Stomach (tissue), 8 donors: ENCODE measurements at regions not wholly inside any gene's neighbourhood (a gene's known extent, or its start where the extent isn't known, plus 50 kb on each side); places are given as distances from the start of the nearest gene placed in this dataset.

ENCODE experiments used
- DNase-seq, 2 donors: peaks; one replicate each; pipeline versions ENCODE4 v3.0.0 to v3.0.0-alpha.2; 2013 to 2019
- H3K27ac ChIP-seq, 5 donors: fragments of 200-600 bp in 4 of 5; sonication (generic) in 4 of 5; one replicate each; pipeline ENCODE4 v1.5.1; 2013 to 2019; ENCODE audit warnings: mild to moderate bottlenecking in 1 of 5, moderate library complexity in 1 of 5
- H3K27me3 ChIP-seq, 3 donors: fragments of 200-600 bp; sonication (generic); one replicate each; pipeline ENCODE4 v1.5.1; 2017 to 2019; ENCODE audit warnings: mixed run types in 1 of 3
- H3K36me3 ChIP-seq, 4 donors: fragments of 200-600 bp; sonication (generic); 1 replicate in 3 of 4; 2 replicates in 1 of 4; pipeline ENCODE4 v1.5.1; 2016 to 2019
- H3K4me1 ChIP-seq, 4 donors: fragments of 200-600 bp; sonication (generic); one replicate each; pipeline ENCODE4 v1.5.1; 2016 to 2019
- H3K4me3 ChIP-seq, 4 donors: fragments of 200-600 bp; sonication (generic) in 3 of 4; one replicate each; pipeline ENCODE4 v1.5.1; 2016 to 2019; ENCODE audit warnings: mild to moderate bottlenecking in 1 of 4
- H3K9me3 ChIP-seq, 4 donors: fragments of 200-600 bp; sonication (generic); one replicate each; pipeline ENCODE4 v1.5.1; 2016 to 2019
- EP300 ChIP-seq: sonication (generic); formaldehyde crosslinking; IDR thresholded peaks from one replicate; pipeline ENCODE4 v1.6.1; 2017; ENCODE audit warnings: antibody characterized with exemption
- POLR2A ChIP-seq, 4 donors: fragments of 450-650 bp; IDR thresholded peaks; one replicate each; pipeline ENCODE4 v1.6.1; 2016; ENCODE audit warnings: antibody characterized with exemption in 4 of 4, control low read depth in 2 of 4, mild to moderate bottlenecking in 1 of 4, moderate library complexity in 1 of 4
- POLR2AphosphoS5 ChIP-seq, 3 donors: sonication (generic); formaldehyde crosslinking; IDR thresholded peaks; one replicate each; pipeline ENCODE4 v1.6.1; 2016; ENCODE audit warnings: antibody characterized with exemption in 3 of 3
- WGBS, 5 donors: extraction: QIAGEN DNeasy Blood & Tissue Kit in 3 of 5; methylation state at CpG; one replicate each; pipeline versions ENCODE4 v1.1.5 to v1.1.7; 2013 to 2018; 5-methylcytosine and 5-hydroxymethylcytosine counted together
- intact Hi-C: fragments of 100-400 bp; cut with DNase I; formaldehyde crosslinking; loops from one replicate; pipeline ENCODE4 v1.15.1; 2023; ENCODE audit warnings: low total_unique reads
- TF ChIP-seq, protein P1 (sequence below), 7 experiments: fragments of 450-650 bp in 4 of 7; fragments of 200-600 bp in 3 of 7; sonication (generic) in 3 of 7; IDR thresholded peaks; one replicate each; pipeline ENCODE4 v1.5.1; 2016 to 2019; ENCODE audit warnings: antibody characterized with exemption in 7 of 7, control low read depth in 2 of 7, mild to moderate bottlenecking in 1 of 7
- donor health status: healthy with polysubstance abuse.
- donor health status: Bipolar disorder and iron deficiency.
- donor health status: healthy.

GRCh38 chr19:31205887-31206518, 143.2 kb downstream of the TSHZ3 start:
- Histone ChIP-seq H3K27ac (no peak overlapping the region), H3K36me3 (no peaks in the 10 kb centered on the region), H3K4me3 (no peak overlapping the region), H3K27me3 (peaks cover 0 to 16% (median 0%) of the 10 kb centered on the region in 3 donors), H3K9me3 (no peaks in the 10 kb centered on the region), H3K4me1 (no peaks in the 10 kb centered on the region)
- intact Hi-C loops = no loop called here
- DNase-seq = no peak
- WGBS, 5 donors = 80 to 91% (median 88%) methylated on average over 2 of the region's 2 CpGs
- TF ChIP-seq POLR2AphosphoS5 (IDR thresholded peaks at IDR 0.05) = no peak
- no peak for TF ChIP-seq EP300
- no peak for TF ChIP-seq POLR2A (IDR thresholded peaks at IDR 0.05)
- TF ChIP-seq, protein P1, sequence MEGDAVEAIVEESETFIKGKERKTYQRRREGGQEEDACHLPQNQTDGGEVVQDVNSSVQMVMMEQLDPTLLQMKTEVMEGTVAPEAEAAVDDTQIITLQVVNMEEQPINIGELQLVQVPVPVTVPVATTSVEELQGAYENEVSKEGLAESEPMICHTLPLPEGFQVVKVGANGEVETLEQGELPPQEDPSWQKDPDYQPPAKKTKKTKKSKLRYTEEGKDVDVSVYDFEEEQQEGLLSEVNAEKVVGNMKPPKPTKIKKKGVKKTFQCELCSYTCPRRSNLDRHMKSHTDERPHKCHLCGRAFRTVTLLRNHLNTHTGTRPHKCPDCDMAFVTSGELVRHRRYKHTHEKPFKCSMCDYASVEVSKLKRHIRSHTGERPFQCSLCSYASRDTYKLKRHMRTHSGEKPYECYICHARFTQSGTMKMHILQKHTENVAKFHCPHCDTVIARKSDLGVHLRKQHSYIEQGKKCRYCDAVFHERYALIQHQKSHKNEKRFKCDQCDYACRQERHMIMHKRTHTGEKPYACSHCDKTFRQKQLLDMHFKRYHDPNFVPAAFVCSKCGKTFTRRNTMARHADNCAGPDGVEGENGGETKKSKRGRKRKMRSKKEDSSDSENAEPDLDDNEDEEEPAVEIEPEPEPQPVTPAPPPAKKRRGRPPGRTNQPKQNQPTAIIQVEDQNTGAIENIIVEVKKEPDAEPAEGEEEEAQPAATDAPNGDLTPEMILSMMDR (IDR thresholded peaks at IDR 0.05) = no peak

- no peak for TF ChIP-seq POLR2AphosphoS5 (IDR thresholded peaks at IDR 0.05)
- TF ChIP-seq, protein P1 (IDR thresholded peaks at IDR 0.05) = no peak
- no peak for TF ChIP-seq EP300
- TF ChIP-seq POLR2A (IDR thresholded peaks at IDR 0.05) = no peak
- DNase-seq = no peak
- peaks cover 0 to 16% (median 0%) of the 10 kb centered on the region in 3 donors for H3K27me3 ChIP-seq
- WGBS, 5 donors = 55 to 81% (median 75%) methylated on average over 1 of the region's 1 CpG
- H3K9me3 ChIP-seq = no peaks in the 10 kb centered on the region
- H3K36me3 ChIP-seq = no peaks in the 10 kb centered on the region
- no peak overlapping the region for H3K4me3 ChIP-seq
- H3K4me1 ChIP-seq = no peaks in the 10 kb centered on the region
- H3K27ac ChIP-seq = no peak overlapping the region
- intact Hi-C loops = no loop called here
These were observed 145.1 kb downstream of the TSHZ3 start for GRCh38 chr19:31204115-31204514.

- 70 to 85% (median 76%) methylated on average over 2 of the region's 2 CpGs for WGBS, 5 donors
- H3K36me3 ChIP-seq = no peaks in the 10 kb centered on the region
- no peak overlapping the region for H3K4me3 ChIP-seq
- no peak for DNase-seq
- H3K9me3 ChIP-seq = peaks cover 0 to 2% (median 0%) of the 10 kb centered on the region in 4 donors
- no peaks in the 10 kb centered on the region for H3K4me1 ChIP-seq
- intact Hi-C loops = no loop called here
- TF ChIP-seq EP300 = no peak
- TF ChIP-seq POLR2AphosphoS5 (IDR thresholded peaks at IDR 0.05) = no peak
- TF ChIP-seq POLR2A (IDR thresholded peaks at IDR 0.05) = no peak
- TF ChIP-seq, protein P1 (IDR thresholded peaks at IDR 0.05) = no peak
- H3K27ac ChIP-seq = no peak overlapping the region
- no peaks in the 10 kb centered on the region for H3K27me3 ChIP-seq
These were observed 164.0 kb downstream of the TSHZ3 start for GRCh38 chr19:31185261-31185660.

GRCh38 chr19:31181535-31181934, 167.7 kb downstream of the TSHZ3 start:
- Histone ChIP-seq H3K27ac (no peak overlapping the region), H3K9me3 (no peaks in the 10 kb centered on the region), H3K4me3 (no peak overlapping the region), H3K4me1 (no peaks in the 10 kb centered on the region), H3K36me3 (no peaks in the 10 kb centered on the region), H3K27me3 (no peaks in the 10 kb centered on the region)
- WGBS, 5 donors = 57 to 69% (median 66%) methylated on average over 2 of the region's 2 CpGs
- TF ChIP-seq EP300 = no peak
- TF ChIP-seq, protein P1 (IDR thresholded peaks at IDR 0.05) = no peak
- TF ChIP-seq POLR2AphosphoS5 (IDR thresholded peaks at IDR 0.05) = no peak
- no peak for TF ChIP-seq POLR2A (IDR thresholded peaks at IDR 0.05)
- intact Hi-C loops = no loop called here
- DNase-seq = no peak
